HG03064 (cell line): ENCODE measurements at regions not wholly inside any gene's neighbourhood (a gene's known extent, or its start where the extent isn't known, plus 50 kb on each side); places are given as distances from the start of the nearest gene placed in this dataset.
"Not testable (repeated sequence)": the region's sequence is repeated elsewhere in the genome, so short reads cannot be mapped to it uniquely, and the experiment has no call there.

ENCODE experiments used
- ATAC-seq: cut with Tn5 transposase; IDR thresholded peaks from one replicate; pipeline ENCODE4 v1.9.1; 2021; ENCODE audit warnings: low read depth; ENCODE audit not compliant: unreplicated experiment

DNA sequence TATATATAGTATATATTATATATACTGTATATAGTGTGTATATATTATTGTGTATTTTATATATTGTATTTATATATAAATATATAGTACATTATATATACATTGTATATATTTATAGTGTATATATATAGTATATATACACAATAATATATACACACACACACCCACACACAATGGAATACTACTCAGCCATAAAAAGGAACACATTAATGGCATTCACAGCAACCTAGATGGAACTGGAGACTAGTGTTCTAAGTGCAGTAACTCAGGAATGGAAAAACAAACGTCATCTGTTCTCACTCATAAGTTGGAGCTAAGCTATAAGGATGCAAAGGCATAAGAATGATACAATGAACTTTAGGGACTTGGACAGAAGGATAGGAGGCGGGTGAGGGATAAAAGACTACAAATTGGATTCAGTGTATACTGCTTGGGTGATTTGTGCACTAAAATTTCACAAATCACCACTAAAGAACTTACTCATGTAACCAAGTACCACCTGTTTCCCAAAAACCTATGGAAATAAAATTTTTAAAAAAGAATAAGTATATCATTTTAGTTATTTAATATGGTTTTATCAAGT, 201.9 kb upstream of the CDH11 start:
- ATAC-seq = no peak

DNA sequence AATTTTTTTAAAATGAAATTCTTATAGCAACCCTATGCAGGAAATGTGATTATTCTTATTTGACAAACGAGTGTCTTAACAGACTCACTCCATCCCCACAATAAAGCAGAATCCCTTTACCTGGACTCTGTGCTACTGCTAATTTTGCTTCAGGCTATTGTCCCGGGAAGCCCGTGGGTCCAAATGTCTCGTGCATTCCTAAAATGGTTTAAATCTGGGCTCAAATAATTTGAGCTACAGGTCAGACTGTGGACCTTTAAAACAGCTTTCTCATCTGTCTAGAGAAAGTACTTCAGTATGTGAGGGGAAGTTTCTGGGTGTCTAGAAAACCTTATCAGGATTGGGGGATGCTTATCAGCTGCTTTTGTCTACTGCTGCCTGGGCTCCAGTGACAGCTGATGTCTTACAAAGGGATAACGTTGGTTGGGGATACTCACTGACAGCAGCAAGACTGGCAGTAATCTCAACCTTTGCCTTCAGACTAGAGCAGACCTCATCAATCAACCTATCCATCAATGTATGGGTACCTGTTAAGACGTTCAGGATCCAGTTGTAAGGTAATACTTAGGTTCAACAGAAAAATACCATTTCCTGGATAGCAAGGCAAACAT, 197.9 kb upstream of the CDH11 start:
- ATAC-seq = no peak

DNA sequence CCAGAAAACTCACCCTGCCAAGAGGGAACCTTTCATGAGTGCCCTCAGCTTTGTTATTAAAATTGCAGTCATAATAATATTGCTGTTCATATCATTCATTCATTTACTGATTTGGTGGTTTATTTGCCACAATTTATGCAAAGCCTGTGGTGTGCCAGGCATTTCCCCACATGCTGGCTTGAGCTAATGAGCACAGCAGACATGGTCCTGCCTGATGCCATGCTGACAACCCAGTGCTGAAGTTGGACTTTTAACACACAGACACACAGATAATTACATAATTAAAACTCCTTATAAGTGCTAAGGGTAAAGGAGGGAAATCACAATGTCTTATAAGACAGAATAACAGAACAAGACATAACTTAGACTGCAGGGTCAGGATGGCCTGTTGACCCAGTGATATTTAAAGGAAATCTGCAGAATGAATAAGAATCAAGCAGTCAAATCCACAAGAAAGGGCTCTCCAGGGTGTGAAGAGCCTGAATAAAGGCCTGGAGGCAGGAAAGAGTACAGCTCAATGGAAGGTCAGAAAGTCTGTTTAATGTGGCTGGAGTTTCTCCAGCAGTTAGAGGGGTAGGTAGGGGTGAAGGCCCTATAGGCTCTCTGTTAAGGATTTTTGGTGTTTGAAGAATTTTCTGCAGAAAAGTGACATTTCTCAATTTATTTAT, 196.9 kb upstream of the CDH11 start:
- no peak for ATAC-seq

- no peak for ATAC-seq
Observed at GRCh38 chr16:65318138-65318537, 196.3 kb upstream of the CDH11 start.

DNA sequence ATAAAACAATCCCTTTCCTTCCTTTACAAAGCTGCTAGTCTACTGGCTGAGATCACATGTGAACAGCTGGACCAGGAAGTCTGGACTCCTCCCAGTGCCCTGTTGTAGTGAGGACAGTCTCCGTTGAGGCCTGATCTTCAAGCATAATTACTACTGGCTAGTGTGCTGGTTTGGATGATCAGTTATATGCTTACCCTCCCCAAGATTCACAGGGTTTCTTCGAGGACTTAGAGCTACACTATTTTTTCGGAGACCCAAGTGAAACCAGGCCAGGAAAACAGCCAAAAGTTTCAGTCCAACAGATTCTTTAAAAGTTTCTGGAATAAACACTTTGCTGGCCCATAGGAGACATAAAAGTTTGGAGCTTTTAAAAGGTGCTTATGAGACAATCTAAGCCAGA, 194.9 kb upstream of the CDH11 start:
- ATAC-seq = no peak

GRCh38 chr16:65315081-65315780, 193.4 kb upstream of the CDH11 start:
- ATAC-seq = no peak

DNA sequence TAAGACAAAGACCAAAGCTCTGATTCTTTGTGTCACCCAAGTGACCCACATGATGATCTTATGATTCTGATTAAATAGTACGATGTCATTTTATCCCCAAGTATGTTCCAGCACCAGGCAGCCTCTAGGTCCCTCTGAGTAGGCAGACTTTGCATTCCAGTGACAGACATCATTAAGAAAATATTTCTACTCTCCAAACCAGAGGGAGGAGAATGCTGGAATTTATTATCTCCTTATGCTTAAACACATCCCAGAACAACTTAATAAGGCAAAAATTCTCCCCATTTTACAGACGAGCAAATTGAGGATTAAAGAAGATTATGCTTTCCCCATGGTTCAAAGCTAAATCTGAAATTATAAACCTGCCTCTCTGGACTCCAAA, 192.8 kb upstream of the CDH11 start:
- no peak for ATAC-seq

GRCh38 chr16:65313936-65314626, 192.2 kb upstream of the CDH11 start:
- ATAC-seq = no peak

DNA sequence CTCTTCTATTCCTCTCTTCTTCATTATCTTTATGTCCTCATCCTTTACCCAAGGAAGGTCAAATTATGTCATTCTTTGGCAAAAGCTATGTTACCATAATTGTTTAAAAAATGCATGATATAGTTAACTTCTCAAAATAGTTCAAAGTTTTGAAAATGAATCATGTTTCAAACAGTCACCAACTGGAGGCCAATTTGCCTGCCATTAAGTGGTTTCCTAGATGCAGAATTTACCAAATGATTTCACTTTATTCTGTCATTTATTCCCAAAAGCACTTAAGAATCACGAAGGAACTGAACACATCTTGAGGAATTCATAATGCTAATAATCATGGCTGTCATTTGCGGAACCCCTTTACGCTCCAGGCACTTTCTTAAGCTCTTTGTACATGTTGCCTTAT, 190.9 kb upstream of the CDH11 start:
- no peak for ATAC-seq

DNA sequence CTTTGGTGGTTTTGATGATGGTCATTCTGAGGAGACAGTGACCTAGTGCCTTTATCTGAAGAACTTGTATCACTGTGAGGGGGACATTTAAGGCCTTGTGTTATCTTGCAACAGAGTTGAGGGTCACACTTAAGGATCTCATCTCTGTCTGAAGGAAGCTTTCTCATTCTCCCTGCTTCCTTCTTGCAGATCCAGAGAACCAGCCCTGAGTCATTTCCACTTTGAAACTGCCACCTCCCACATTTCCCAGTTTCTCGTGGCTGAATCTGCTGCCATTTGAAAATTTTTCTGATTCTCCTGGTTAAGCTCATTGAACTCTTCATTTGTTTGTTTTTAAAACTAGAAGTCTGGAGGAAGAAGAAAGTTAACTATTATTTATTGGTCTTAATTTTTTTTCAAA, 190.2 kb upstream of the CDH11 start:
- ATAC-seq = no peak

DNA sequence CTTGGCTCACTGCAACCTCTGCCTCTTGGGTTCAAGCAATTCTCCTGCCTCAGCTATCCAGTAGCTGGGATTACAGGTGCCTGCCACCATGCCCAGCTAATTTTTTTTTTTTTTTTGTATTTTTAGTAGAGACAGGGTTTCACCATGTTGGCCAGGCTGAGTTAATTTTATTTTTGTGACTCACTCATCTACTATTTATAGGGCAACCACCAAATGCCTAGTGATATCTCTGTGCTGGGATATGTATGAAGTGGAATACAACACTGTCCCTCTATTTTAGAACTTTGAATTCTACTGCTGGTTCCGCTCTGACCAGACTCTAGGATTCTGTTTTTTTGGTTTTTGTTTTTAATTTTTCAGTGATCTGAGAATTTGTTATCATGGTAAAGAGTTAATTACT, 188.6 kb upstream of the CDH11 start:
- not testable (repeated sequence) for ATAC-seq

DNA sequence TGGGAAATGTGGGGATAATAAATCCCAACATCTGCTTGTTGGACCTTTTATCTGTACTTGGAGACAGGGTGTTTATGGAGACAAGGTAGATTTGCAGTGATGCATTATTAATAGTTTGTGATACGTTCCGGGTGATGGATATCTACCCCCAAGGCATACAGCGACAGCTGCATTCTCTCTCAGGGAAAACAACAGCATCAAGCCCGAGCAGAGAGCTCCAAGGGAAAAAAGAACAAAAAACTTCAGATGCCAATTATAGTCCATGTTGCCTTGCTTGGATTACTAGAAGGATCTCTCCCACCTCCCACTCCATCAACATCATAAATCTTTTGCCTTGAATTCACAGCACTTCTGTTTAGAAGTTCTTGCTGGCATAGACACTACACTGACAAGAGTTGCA, 187.5 kb upstream of the CDH11 start:
- ATAC-seq = no peak

DNA sequence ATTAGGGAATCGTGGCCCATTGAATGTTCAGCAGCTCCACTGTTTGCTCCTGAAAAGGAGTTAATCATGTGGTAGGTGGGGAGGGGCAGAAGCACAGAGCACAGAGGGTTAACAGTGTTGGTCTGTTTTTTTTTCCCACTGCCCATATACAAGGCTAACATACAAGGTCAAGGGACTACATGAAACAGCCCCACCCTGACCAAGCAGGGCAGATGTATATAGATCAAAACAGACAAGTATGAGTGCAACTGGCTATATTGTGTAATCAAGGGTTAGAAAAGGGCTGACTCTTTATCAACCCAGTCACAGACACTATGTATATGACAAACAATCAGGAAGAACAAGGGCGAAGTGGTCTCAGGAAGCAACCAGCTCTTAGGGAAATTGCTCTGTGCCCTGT, 186.6 kb upstream of the CDH11 start:
- ATAC-seq = no peak

- ATAC-seq = no peak
Observed at GRCh38 chr16:65307286-65307685, 185.4 kb upstream of the CDH11 start.

DNA sequence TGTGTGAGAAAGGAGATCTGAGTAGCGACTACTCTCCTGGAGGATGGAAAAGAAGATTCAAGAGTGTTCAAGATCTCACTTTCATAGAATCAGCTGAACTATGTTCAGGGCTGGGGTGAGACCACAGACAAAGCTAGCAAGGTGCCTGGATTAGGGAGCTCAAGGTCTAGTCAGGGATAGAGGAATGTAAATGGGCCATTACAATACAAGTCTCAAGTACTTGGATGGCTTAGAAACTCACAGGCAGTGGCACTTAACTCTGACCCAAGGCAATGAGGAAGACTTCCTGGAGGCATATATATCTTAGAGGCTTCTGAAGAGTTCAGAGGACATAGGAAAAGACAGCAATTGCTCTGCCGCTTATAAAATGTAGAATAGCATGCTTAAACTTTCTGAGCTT, 184.9 kb upstream of the CDH11 start:
- ATAC-seq = no peak

DNA sequence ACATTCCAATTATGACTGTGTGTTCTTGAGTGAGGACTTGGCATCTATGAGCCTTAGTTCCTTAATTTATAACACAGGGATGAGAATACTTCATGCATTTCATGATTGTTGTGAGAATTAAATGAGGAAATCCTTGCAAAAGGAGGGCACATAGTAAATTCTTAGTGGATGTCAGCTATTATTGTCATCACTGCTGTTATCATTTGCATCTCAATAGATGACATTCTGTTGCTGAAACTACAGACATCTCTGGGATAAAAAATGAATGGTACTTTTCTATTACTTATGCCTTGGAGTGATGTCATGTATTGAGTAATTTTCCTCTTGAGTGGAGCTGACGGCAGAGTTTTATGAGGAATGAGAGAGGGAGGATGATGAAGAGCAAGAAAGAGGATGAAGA, 184.4 kb upstream of the CDH11 start:
- no peak for ATAC-seq

DNA sequence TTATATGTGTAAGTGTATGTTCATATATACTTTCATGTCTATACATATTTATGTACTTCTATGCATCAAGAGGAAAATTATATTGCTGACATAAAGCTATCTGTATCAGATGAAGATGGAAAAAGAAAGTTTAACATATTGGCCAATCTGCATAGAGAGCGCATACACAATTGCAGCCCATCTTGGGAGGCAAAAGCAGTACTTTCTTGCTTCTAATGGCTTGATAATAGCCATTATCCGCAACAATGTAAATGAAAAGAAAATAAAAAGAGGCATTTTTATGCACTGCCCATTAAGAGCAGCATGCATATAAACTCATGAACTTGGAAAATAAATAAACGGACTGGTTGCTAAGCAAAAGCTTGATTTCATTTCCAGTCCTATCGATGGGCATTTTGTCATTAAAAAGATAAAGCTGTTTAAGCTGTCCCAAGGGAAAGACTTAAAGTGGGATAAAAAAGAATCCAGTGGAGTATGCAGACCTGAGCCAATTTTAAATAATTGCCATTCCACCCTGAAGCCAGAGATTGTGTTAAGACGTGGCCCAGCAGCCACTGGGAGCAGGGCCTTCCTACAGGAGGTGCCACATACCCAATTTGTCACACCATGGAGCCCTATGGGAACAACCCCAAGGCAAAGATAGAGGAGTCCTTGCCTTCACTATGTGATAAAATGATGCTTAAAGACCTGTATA, 183.6 kb upstream of the CDH11 start:
- ATAC-seq = no peak

DNA sequence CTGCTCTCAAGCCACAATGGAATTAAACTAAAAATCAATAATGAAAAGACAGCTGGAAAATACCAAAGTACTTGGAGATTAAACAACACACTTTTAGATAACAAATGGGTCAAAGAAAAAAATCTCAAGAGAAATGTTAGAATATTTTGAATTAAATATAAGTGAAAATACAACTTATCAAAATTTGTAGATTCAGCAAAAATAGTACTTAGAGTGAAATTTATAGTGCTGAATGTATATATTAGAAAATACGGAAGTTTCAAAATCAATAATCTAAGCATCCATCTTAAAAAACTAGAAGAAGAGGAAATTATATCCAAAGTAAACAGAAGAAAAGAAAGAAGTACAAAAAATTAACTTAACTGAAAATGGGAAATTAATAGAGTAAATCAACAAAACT, 179.2 kb upstream of the CDH11 start:
- ATAC-seq = no peak

DNA sequence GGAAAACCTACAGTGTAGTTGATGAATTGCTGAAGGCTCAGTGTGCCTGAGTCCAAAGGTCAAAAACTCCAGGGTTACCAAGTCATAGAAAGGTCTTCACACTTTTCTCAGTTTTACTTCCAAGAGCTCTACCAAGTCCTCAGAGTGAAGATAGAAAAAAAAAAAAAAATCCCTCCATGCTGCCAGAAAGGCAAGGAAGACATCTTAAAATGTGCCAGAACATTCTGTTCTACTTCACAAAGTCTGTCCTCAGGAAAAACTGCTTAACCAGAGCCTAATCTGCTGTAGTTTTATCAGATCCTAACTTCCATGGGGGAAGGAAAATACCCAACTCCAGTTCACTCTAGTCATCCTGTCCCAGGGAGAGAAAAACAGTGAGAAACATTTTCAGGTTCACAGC, 175.6 kb upstream of the CDH11 start:
- no peak for ATAC-seq

GRCh38 chr16:65295527-65295926, 173.7 kb upstream of the CDH11 start:
- ATAC-seq = no peak

- ATAC-seq = no peak
Observed at GRCh38 chr16:65294708-65295107, 172.8 kb upstream of the CDH11 start.
